ENCODE measurements at regions not wholly inside any gene's neighbourhood (a gene's known extent, or its start where the extent isn't known, plus 50 kb on each side); places are given as distances from the start of the nearest gene placed in this dataset.

GRCh38 chr6:27624694-27625262 is 151.9 kb upstream of the ZNF184 start:
- no peaks in the 10 kb centered on the region for H3K36me3 Mint-ChIP-seq
- H3K4me1 Mint-ChIP-seq (ENCODE audit: low read depth) = no peaks in the 10 kb centered on the region
- intact Hi-C loops (cut with micrococcal nuclease) = no loop called here
- H3K9me3 Mint-ChIP-seq = no peaks in the 10 kb centered on the region
- POLR2A ChIA-PET = no interaction called here
- CTCF ChIA-PET = no interaction called here
- DNase-seq = no peak
- no peak overlapping the region for H3K4me3 Mint-ChIP-seq
- H3K27ac Mint-ChIP-seq = no peak overlapping the region
- H3K27me3 Mint-ChIP-seq = peaks cover 49% of the 10 kb centered on the region

GRCh38 chr6:27623103-27623502 is 150.2 kb upstream of the ZNF184 start:
- no peak for DNase-seq
- Mint-ChIP-seq H3K4me3 (no peak overlapping the region), H3K36me3 (no peaks in the 10 kb centered on the region), H3K4me1 (ENCODE audit: low read depth) (peaks cover under 1% of the 10 kb centered on the region), H3K27ac (no peak overlapping the region), H3K27me3 (peaks cover 49% of the 10 kb centered on the region), H3K9me3 (no peaks in the 10 kb centered on the region)
- ChIA-PET CTCF (interaction anchor here (0.5 kb wide), 1 partner anchor 11 kb away, joined by 4 read pairs; no protein-coding TSS in a partner anchor), POLR2A (no interaction called here)
- intact Hi-C loops (cut with micrococcal nuclease) = no loop called here

- Mint-ChIP-seq H3K9me3 (no peaks in the 10 kb centered on the region), H3K27ac (no peak overlapping the region), H3K4me3 (no peak overlapping the region), H3K27me3 (peaks cover 52% of the 10 kb centered on the region), H3K36me3 (no peaks in the 10 kb centered on the region), H3K4me1 (ENCODE audit: low read depth) (peaks cover 16% of the 10 kb centered on the region)
- no peak for DNase-seq
- intact Hi-C loops (cut with micrococcal nuclease) = no loop called here
- CTCF ChIA-PET = interaction anchor here (2.5 kb wide), 1 partner anchor 10 kb away, joined by 9 read pairs; no protein-coding TSS in a partner anchor
- POLR2A ChIA-PET = no interaction called here
These were observed 146.5 kb upstream of the ZNF184 start for GRCh38 chr6:27619436-27619835.

- DNase-seq = no peak
- POLR2A ChIA-PET = no interaction called here
- H3K9me3 Mint-ChIP-seq = no peaks in the 10 kb centered on the region
- H3K27me3 Mint-ChIP-seq = peaks cover 47% of the 10 kb centered on the region
- H3K36me3 Mint-ChIP-seq = no peaks in the 10 kb centered on the region
- peaks cover 16% of the 10 kb centered on the region for H3K4me1 Mint-ChIP-seq (ENCODE audit: low read depth)
- H3K27ac Mint-ChIP-seq = peak overlapping the region; percentile 25
- intact Hi-C loops (cut with micrococcal nuclease) = no loop called here
- peak overlapping the region; percentile 48 for H3K4me3 Mint-ChIP-seq
- CTCF ChIA-PET = interaction anchor here (2.5 kb wide), 1 partner anchor 9 kb away, joined by 9 read pairs; no protein-coding TSS in a partner anchor
These were observed 145.1 kb upstream of the ZNF184 start for GRCh38 chr6:27617700-27618689.

- Mint-ChIP-seq H3K27ac (no peak overlapping the region), H3K27me3 (peaks cover 44% of the 10 kb centered on the region), H3K4me1 (ENCODE audit: low read depth) (peaks cover 16% of the 10 kb centered on the region), H3K9me3 (no peaks in the 10 kb centered on the region), H3K4me3 (peak overlapping the region; percentile 10), H3K36me3 (no peaks in the 10 kb centered on the region)
- DNase-seq = no peak
- POLR2A ChIA-PET = interaction anchor here (0.6 kb wide), 1 partner anchor 23 kb away, joined by 3 read pairs; no protein-coding TSS in a partner anchor
- CTCF ChIA-PET = interaction anchor here (2.5 kb wide), 1 partner anchor 8 kb away, joined by 9 read pairs; no protein-coding TSS in a partner anchor
- intact Hi-C loops (cut with micrococcal nuclease) = no loop called here
These were observed 144.3 kb upstream of the ZNF184 start for GRCh38 chr6:27617046-27617687.

GRCh38 chr6:27616328-27617045 is 143.6 kb upstream of the ZNF184 start:
- Mint-ChIP-seq H3K36me3 (no peaks in the 10 kb centered on the region), H3K4me3 (no peak overlapping the region), H3K4me1 (ENCODE audit: low read depth) (peaks cover 16% of the 10 kb centered on the region), H3K9me3 (no peaks in the 10 kb centered on the region), H3K27ac (no peak overlapping the region), H3K27me3 (peaks cover 43% of the 10 kb centered on the region)
- CTCF ChIA-PET = interaction anchor here (2.5 kb wide), 1 partner anchor 7 kb away, joined by 9 read pairs; no protein-coding TSS in a partner anchor
- POLR2A ChIA-PET = interaction anchor here (0.6 kb wide), 1 partner anchor 24 kb away, joined by 3 read pairs; no protein-coding TSS in a partner anchor
- DNase-seq = no peak
- intact Hi-C loops (cut with micrococcal nuclease) = no loop called here

- no peak for DNase-seq
- intact Hi-C loops (cut with micrococcal nuclease) = no loop called here
- CTCF ChIA-PET = interaction anchor here (1.5 to 5.2 kb wide), 2 partner anchors 93 to 299 kb away, joined by 3 to 30 read pairs; no protein-coding TSS in a partner anchor
These were observed 138.5 kb upstream of the ZNF184 start for GRCh38 chr6:27611451-27611850.

GRCh38 chr6:27608916-27609883 is 136.3 kb upstream of the ZNF184 start:
- ChIA-PET POLR2A (no interaction called here), CTCF (interaction anchor here (0.5 to 5.2 kb wide), 18 partner anchors 8 to 447 kb away, joined by 3 to 30 read pairs (median 3); partner anchors contain the start of genes POM121L2 and ZNF184)
- H3K9me3 Mint-ChIP-seq = no peaks in the 10 kb centered on the region
- no peak overlapping the region for H3K27ac Mint-ChIP-seq
- intact Hi-C loops (cut with micrococcal nuclease) = loop anchor here (1.0 to 10.0 kb wide), 3 partner anchors 91 to 444 kb away; partner anchors contain the start of gene POM121L2
- H3K4me1 Mint-ChIP-seq (ENCODE audit: low read depth) = peaks cover 9% of the 10 kb centered on the region
- H3K36me3 Mint-ChIP-seq = peaks cover 2% of the 10 kb centered on the region
- peaks cover 36% of the 10 kb centered on the region for H3K27me3 Mint-ChIP-seq
- H3K4me3 Mint-ChIP-seq = no peak overlapping the region
- DNase-seq = peak; percentile 16

More at GRCh38 chr6:27611451-27611850, 138.5 kb upstream of the ZNF184 start:
- H3K27me3 Mint-ChIP-seq = peaks cover 22% of the 10 kb centered on the region
- H3K27ac Mint-ChIP-seq = no peak overlapping the region
- H3K9me3 Mint-ChIP-seq = no peaks in the 10 kb centered on the region
- H3K4me1 Mint-ChIP-seq (ENCODE audit: low read depth) = no peaks in the 10 kb centered on the region
- no peak overlapping the region for H3K4me3 Mint-ChIP-seq
- H3K36me3 Mint-ChIP-seq = no peaks in the 10 kb centered on the region
- POLR2A ChIA-PET = no interaction called here

GRCh38 chr6:27605401-27606342 is 132.8 kb upstream of the ZNF184 start:
- H3K36me3 Mint-ChIP-seq = peaks cover 3% of the 10 kb centered on the region
- POLR2A ChIA-PET = no interaction called here
- H3K27ac Mint-ChIP-seq = peak overlapping the region; percentile 31
- peak overlapping the region; percentile 53 for H3K4me3 Mint-ChIP-seq
- peaks cover 20% of the 10 kb centered on the region for H3K4me1 Mint-ChIP-seq (ENCODE audit: low read depth)
- intact Hi-C loops (cut with micrococcal nuclease) = loop anchor here (10.0 kb wide), 2 partner anchors 291 to 441 kb away; partner anchors contain the start of gene POM121L2
- DNase-seq = peak; percentile 27
- H3K27me3 Mint-ChIP-seq = peaks cover 46% of the 10 kb centered on the region
- peaks cover 2% of the 10 kb centered on the region for H3K9me3 Mint-ChIP-seq
- CTCF ChIA-PET = no interaction called here

- ChIA-PET POLR2A (no interaction called here), CTCF (interaction anchor here (0.8 kb wide), 1 partner anchor 147 kb away, joined by 4 read pairs; no protein-coding TSS in a partner anchor)
- DNase-seq = no peak
- H3K27me3 Mint-ChIP-seq = peaks cover 46% of the 10 kb centered on the region
- H3K27ac Mint-ChIP-seq = no peak overlapping the region
- no peak overlapping the region for H3K4me3 Mint-ChIP-seq
- H3K4me1 Mint-ChIP-seq (ENCODE audit: low read depth) = peaks cover 25% of the 10 kb centered on the region
- H3K9me3 Mint-ChIP-seq = peaks cover 2% of the 10 kb centered on the region
- peaks cover 3% of the 10 kb centered on the region for H3K36me3 Mint-ChIP-seq
- intact Hi-C loops (cut with micrococcal nuclease) = loop anchor here (5.0 to 10.0 kb wide), 3 partner anchors 67 to 440 kb away; partner anchors contain the start of gene POM121L2
These were observed 132.1 kb upstream of the ZNF184 start for GRCh38 chr6:27604986-27605385.

All from activated CD4-positive, alpha-beta memory T cell treated with anti-CD3 and anti-CD28 coated beads for 36 hours (primary cell).